Endothelial cell of umbilical vein (primary cell): ENCODE measurements at regions not wholly inside any gene's neighbourhood (a gene's known extent, or its start where the extent isn't known, plus 50 kb on each side); places are given as distances from the start of the nearest gene placed in this dataset.

ENCODE experiments used
- BruUV-seq: library from RNA; stranded (reverse); fragments of 400-500 nt; replicated peaks from 2 replicates; lab custom pipeline; 2021; lab: Mats Ljungman, UMichigan
- CTCF ChIA-PET: fragments of 300-600, 350-600 bp; sonication (Branson Sonifier 250); formaldehyde crosslinking; loops from one replicate; lab custom pipeline; 2021; ENCODE audit warnings: antibody characterized with exemption, inconsistent platforms; lab: Charles Lee
- POLR2A ChIA-PET: fragments of 300-600, 350-600 bp; sonication (Branson Sonifier 250); formaldehyde crosslinking; loops from one replicate; lab custom pipeline; 2021; ENCODE audit warnings: antibody characterized with exemption, inconsistent platforms; lab: Charles Lee
- DNase-seq: peaks from one replicate; pipeline ENCODE4 v3.0.0-alpha.2; 2011; ENCODE audit warnings: low read depth, low spot score
- FAIRE-seq: peaks from 2 replicates; lab custom pipeline; 2011; peaks lifted over from hg19 to GRCh38; lab: Jason Lieb, UNC
- H2AFZ ChIP-seq: 2 replicates; pipeline ENCODE4 v1.6.0; 2012; ENCODE audit warnings: low read depth, low read length, control low read depth, inconsistent platforms
- H3K27ac ChIP-seq: 2 replicates; pipeline ENCODE4 v1.5.1; 2011; ENCODE audit warnings: low read depth, mild to moderate bottlenecking, control low read depth, low read length, moderate library complexity; ENCODE audit not compliant: insufficient read depth
- H3K27me3 ChIP-seq, 2 experiments: 2 replicates each; pipeline versions ENCODE4 v1.6.0 to v1.6.1; 2011; ENCODE audit warnings: low read length in 2 of 2, mixed read lengths in 1 of 2; ENCODE audit not compliant: control insufficient read depth in 2 of 2, insufficient read depth in 2 of 2
- H3K36me3 ChIP-seq, 2 experiments: 2 replicates in 1 of 2; 3 replicates in 1 of 2; pipeline ENCODE4 v1.5.1; 2011; ENCODE audit warnings: low read length in 2 of 2, mild to moderate bottlenecking in 1 of 2, moderate library complexity in 1 of 2; ENCODE audit not compliant: control insufficient read depth in 2 of 2, insufficient read depth in 2 of 2; ENCODE audit errors: extremely low read depth in 1 of 2
- H3K4me1 ChIP-seq: 3 replicates; pipeline ENCODE4 v1.5.1; 2011; ENCODE audit warnings: mild to moderate bottlenecking, low read length; ENCODE audit not compliant: control insufficient read depth, insufficient read depth; ENCODE audit errors: extremely low read depth
- H3K4me2 ChIP-seq: 2 replicates; pipeline ENCODE4 v1.6.1; 2011; ENCODE audit warnings: low read length, control low read depth, mixed read lengths; ENCODE audit not compliant: insufficient read depth
- H3K4me3 ChIP-seq, 3 experiments: fragments of 200-600 bp in 1 of 3; sonication (generic), shearing (Covaris generic) in 1 of 3; replicated peaks in 1 of 3; 2 replicates each; pipeline ENCODE4 v1.5.1; 2011 to 2016; ENCODE audit warnings: control low read depth in 3 of 3, low read length in 3 of 3, mild to moderate bottlenecking in 2 of 3, inconsistent platforms in 1 of 3, low read depth in 1 of 3, moderate library complexity in 1 of 3; ENCODE audit not compliant: insufficient read depth in 1 of 3
- H3K79me2 ChIP-seq: 2 replicates; pipeline ENCODE4 v1.6.0; 2012; ENCODE audit warnings: low read length, inconsistent platforms; ENCODE audit not compliant: control insufficient read depth, insufficient read depth
- H3K9ac ChIP-seq: replicated peaks from 2 replicates; pipeline ENCODE3; 2011; ENCODE audit warnings: low read length, control low read depth; ENCODE audit not compliant: insufficient read depth; ENCODE audit errors: extremely low read depth
- H3K9me1 ChIP-seq: replicated peaks from 3 replicates; pipeline ENCODE4 v1.6.0; 2011; ENCODE audit warnings: mild to moderate bottlenecking, low read length; ENCODE audit not compliant: control insufficient read depth, insufficient read depth; ENCODE audit errors: extremely low read depth
- H3K9me3 ChIP-seq: replicated peaks from 2 replicates; pipeline ENCODE4 v1.5.1; 2012; ENCODE audit warnings: low read length, inconsistent platforms; ENCODE audit not compliant: control insufficient read depth, insufficient read depth
- H4K20me1 ChIP-seq: replicated peaks from 2 replicates; pipeline ENCODE3; 2011; ENCODE audit warnings: mild to moderate bottlenecking, low read length; ENCODE audit not compliant: control insufficient read depth, insufficient read depth; ENCODE audit errors: extremely low read depth
- EZH2 ChIP-seq: IDR thresholded peaks from 2 replicates; pipeline ENCODE4 v1.6.1; 2012; ENCODE audit warnings: borderline replicate concordance, low read depth, mild to moderate bottlenecking, moderate library complexity, low read length, inconsistent platforms; ENCODE audit not compliant: severe bottlenecking
- FOS ChIP-seq: IDR thresholded peaks from 2 replicates; pipeline ENCODE4 v1.6.1; 2011; ENCODE audit warnings: mild to moderate bottlenecking, low read length, moderate library complexity, borderline replicate concordance; ENCODE audit not compliant: insufficient read depth
- GATA2 ChIP-seq: IDR thresholded peaks from 2 replicates; pipeline ENCODE4 v1.7.0; 2011; ENCODE audit warnings: low read depth, mild to moderate bottlenecking, moderate library complexity, mixed read lengths, low read length; ENCODE audit not compliant: insufficient read length, insufficient read depth
- JUN ChIP-seq: IDR thresholded peaks from 2 replicates; pipeline ENCODE4 v1.6.1; 2011; ENCODE audit warnings: borderline replicate concordance, low read depth; ENCODE audit not compliant: insufficient read length, insufficient read depth
- MYC ChIP-seq: IDR thresholded peaks from one replicate; pipeline ENCODE4 v1.6.1; 2011; ENCODE audit warnings: mild to moderate bottlenecking, low read depth, low read length
- POLR2A ChIP-seq: IDR thresholded peaks from 2 replicates; pipeline ENCODE4 v1.6.1; 2012; ENCODE audit warnings: low read depth, mild to moderate bottlenecking, control low read depth, low read length
- POLR2AphosphoS5 ChIP-seq: IDR thresholded peaks from 2 replicates; pipeline ENCODE4 v1.6.1; 2012; ENCODE audit warnings: low read depth, mild to moderate bottlenecking, control low read depth, low read length, moderate library complexity; ENCODE audit not compliant: insufficient read depth
- dilution Hi-C: fragments of 300-500 bp; cut with MboI; formaldehyde crosslinking; loops from one replicate; pipeline ENCODE4 v1.15.0; 2019; ENCODE audit warnings: low sequenced_read_pairs; ENCODE audit not compliant: extremely low pct_ligation_motif_present
- intact Hi-C: fragments of 100-400 bp; cut with micrococcal nuclease; formaldehyde crosslinking; loops from one replicate; pipeline ENCODE4 v1.10.0; 2022
- TF ChIP-seq, protein P1 (sequence below): IDR thresholded peaks from 2 replicates; pipeline ENCODE4 v1.6.1; 2011; ENCODE audit not compliant: insufficient read depth, insufficient read length
- TF ChIP-seq, protein P2 (sequence below), 2 donors: IDR thresholded peaks; 1 replicate in 1 of 2; 2 replicates in 1 of 2; pipeline ENCODE4 v1.5.1; 2011; ENCODE audit warnings: low read length in 2 of 2, mild to moderate bottlenecking in 2 of 2, moderate library complexity in 2 of 2, control low read depth in 1 of 2, inconsistent platforms in 1 of 2, low read depth in 1 of 2; ENCODE audit not compliant: insufficient read depth in 1 of 2; ENCODE audit errors: extremely low read depth in 1 of 2

DNA sequence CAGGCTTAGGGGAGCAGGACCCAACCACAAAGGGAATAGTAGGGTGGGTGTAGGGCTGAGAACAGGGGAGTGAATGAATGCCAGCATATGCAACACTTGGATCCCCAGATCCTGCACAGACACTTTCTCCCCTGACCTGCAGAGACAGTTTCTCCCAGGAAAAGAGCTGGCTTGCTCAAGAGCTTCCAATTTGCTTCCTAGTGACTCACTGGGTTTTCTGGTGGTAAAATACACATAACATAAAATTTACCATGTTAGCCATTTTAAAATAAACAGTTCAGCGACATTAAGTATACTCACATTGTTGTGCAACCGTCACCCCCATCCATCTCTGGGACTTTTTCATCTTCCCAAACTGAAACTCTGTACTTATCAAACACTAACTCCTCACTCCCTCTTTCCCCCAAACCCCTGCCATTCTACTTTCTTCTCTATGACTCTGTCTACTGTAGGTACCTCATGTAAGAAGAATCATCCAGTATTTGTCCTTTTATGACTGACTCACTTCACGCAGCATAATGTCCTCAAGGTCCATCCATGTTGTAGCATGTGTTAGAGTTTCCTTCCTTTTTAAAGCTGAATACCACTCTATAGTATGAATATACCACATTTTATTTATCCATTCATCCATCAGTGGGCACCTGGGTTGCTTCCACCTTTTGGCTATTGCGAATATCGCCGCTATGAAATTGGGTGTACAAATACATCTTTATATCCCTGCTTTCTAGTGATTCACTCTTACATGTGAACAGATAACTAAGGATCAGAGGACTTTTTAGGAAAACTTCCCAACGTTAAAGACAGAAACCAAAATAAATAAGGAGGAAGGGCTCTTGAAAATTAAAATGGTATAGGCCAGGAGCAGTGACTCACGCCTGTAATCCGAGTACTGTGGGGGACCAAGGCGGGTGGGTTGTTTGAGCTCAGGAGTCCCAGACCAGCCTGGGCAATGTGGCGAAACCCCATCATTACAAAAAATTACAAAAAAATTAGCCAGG, 95.6 kb upstream of the TJP1 start:
- TF ChIP-seq, protein P1, sequence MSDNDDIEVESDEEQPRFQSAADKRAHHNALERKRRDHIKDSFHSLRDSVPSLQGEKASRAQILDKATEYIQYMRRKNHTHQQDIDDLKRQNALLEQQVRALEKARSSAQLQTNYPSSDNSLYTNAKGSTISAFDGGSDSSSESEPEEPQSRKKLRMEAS: no peak
- TF ChIP-seq JUN: no peak
- no peak for TF ChIP-seq GATA2
- TF ChIP-seq POLR2A: no peak
- TF ChIP-seq, protein P2, sequence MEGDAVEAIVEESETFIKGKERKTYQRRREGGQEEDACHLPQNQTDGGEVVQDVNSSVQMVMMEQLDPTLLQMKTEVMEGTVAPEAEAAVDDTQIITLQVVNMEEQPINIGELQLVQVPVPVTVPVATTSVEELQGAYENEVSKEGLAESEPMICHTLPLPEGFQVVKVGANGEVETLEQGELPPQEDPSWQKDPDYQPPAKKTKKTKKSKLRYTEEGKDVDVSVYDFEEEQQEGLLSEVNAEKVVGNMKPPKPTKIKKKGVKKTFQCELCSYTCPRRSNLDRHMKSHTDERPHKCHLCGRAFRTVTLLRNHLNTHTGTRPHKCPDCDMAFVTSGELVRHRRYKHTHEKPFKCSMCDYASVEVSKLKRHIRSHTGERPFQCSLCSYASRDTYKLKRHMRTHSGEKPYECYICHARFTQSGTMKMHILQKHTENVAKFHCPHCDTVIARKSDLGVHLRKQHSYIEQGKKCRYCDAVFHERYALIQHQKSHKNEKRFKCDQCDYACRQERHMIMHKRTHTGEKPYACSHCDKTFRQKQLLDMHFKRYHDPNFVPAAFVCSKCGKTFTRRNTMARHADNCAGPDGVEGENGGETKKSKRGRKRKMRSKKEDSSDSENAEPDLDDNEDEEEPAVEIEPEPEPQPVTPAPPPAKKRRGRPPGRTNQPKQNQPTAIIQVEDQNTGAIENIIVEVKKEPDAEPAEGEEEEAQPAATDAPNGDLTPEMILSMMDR (IDR thresholded peaks at IDR 0.05; ENCODE audit: extremely low read depth in 1 of 2, insufficient read depth in 1 of 2, low read depth in 1 of 2, low read length in 2 of 2): no peak
- no peak for TF ChIP-seq POLR2AphosphoS5
- no peak for TF ChIP-seq MYC
- no peak for TF ChIP-seq EZH2
- TF ChIP-seq FOS: no peak
- no peak overlapping the region for H3K4me2 ChIP-seq
- ChIA-PET CTCF (interaction anchor here (0.6 to 1.5 kb wide), 3 partner anchors 8 to 170 kb away, joined by 3 to 9 read pairs (median 3); no protein-coding TSS in a partner anchor), POLR2A (no interaction called here)
- H3K9me1 ChIP-seq: no peaks in the 10 kb centered on the region
- no peaks in the 10 kb centered on the region for H3K36me3 ChIP-seq
- H3K9ac ChIP-seq: no peak overlapping the region
- no peak for DNase-seq
- no peaks in the 10 kb centered on the region for H3K79me2 ChIP-seq
- no TSS peak for BruUV-seq
- FAIRE-seq: no peak
- H2AFZ ChIP-seq: no peak overlapping the region
- H3K4me1 ChIP-seq: no peaks in the 10 kb centered on the region
- no peak overlapping the region for H3K27ac ChIP-seq
- no peaks in the 10 kb centered on the region for H4K20me1 ChIP-seq
- peaks cover 2% of the 10 kb centered on the region in 2 experiments for H3K27me3 ChIP-seq
- intact Hi-C loops: no loop called here
- dilution Hi-C loops: no loop called here
- H3K9me3 ChIP-seq: no peaks in the 10 kb centered on the region
- H3K4me3 ChIP-seq: no peak overlapping the region
